MM.1S (cell line): ENCODE measurements at regions not wholly inside any gene's neighbourhood (a gene's known extent, or its start where the extent isn't known, plus 50 kb on each side); places are given as distances from the start of the nearest gene placed in this dataset.
A peak's percentile ranks its signal among the peaks of the same experiment; 100 is the strongest.
"Not testable (repeated sequence)": the region's sequence is repeated elsewhere in the genome, so short reads cannot be mapped to it uniquely, and the experiment has no call there.

Experiments
- DNase-seq: peaks from one replicate; pipeline ENCODE4 v3.0.0-alpha.2; 2015
- H2AFZ ChIP-seq: fragments of 300-600 bp; sonication (generic); 2 replicates; pipeline ENCODE4 v1.6.0; 2016; ENCODE audit warnings: antibody characterized with exemption, low read length
- H3F3A ChIP-seq: fragments of 300-600 bp; sonication (generic); 2 replicates; pipeline ENCODE4 v1.6.1; 2016; ENCODE audit warnings: mild to moderate bottlenecking, antibody characterized with exemption, low read length, moderate library complexity, mixed read lengths; ENCODE audit not compliant: insufficient read depth
- H3K27ac ChIP-seq: fragments of 300-600 bp; sonication (generic); 2 replicates; pipeline ENCODE4 v1.5.1; 2016; ENCODE audit warnings: mild to moderate bottlenecking, low read length
- H3K27me3 ChIP-seq: fragments of 300-600 bp; sonication (generic); replicated peaks from 2 replicates; pipeline ENCODE4 v1.6.0; 2016; ENCODE audit warnings: low read length; ENCODE audit not compliant: insufficient read depth
- H3K36me3 ChIP-seq: fragments of 300-600 bp; sonication (generic); replicated peaks from 2 replicates; pipeline ENCODE4 v1.6.1; 2016; ENCODE audit warnings: mild to moderate bottlenecking, low read length, mixed read lengths; ENCODE audit not compliant: insufficient read depth
- H3K4me1 ChIP-seq: fragments of 300-600 bp; sonication (generic); 2 replicates; pipeline ENCODE4 v1.6.1; 2016; ENCODE audit warnings: low read length, mixed read lengths
- H3K4me2 ChIP-seq: fragments of 300-600 bp; sonication (generic); 2 replicates; pipeline ENCODE4 v1.6.0; 2016; ENCODE audit warnings: low read depth, low read length
- H3K4me3 ChIP-seq: fragments of 300-600 bp; sonication (generic); 2 replicates; pipeline ENCODE4 v1.5.1; 2016; ENCODE audit warnings: low read length, mixed read lengths
- H3K79me2 ChIP-seq: fragments of 300-600 bp; sonication (generic); 2 replicates; pipeline ENCODE4 v1.6.1; 2016; ENCODE audit warnings: mixed run types, low read length, mixed read lengths
- H3K9ac ChIP-seq: fragments of 300-600 bp; sonication (generic); 2 replicates; pipeline ENCODE4 v1.6.1; 2016; ENCODE audit warnings: low read length, mixed read lengths
- H3K9me2 ChIP-seq: fragments of 300-600 bp; sonication (generic); replicated peaks from 2 replicates; pipeline ENCODE4 v1.6.1; 2016; ENCODE audit warnings: mild to moderate bottlenecking, low read length, mixed read lengths; ENCODE audit not compliant: insufficient read depth
- H3K9me3 ChIP-seq: fragments of 300-600 bp; sonication (generic); replicated peaks from 2 replicates; pipeline ENCODE4 v1.6.1; 2016; ENCODE audit warnings: mild to moderate bottlenecking, low read length, mixed read lengths; ENCODE audit not compliant: insufficient read depth
- H4K20me1 ChIP-seq: fragments of 300-600 bp; sonication (generic); 2 replicates; pipeline ENCODE4 v1.6.1; 2016; ENCODE audit warnings: mild to moderate bottlenecking, low read length, moderate library complexity, mixed read lengths; ENCODE audit not compliant: insufficient read depth
- TF ChIP-seq, protein P1 (sequence below): fragments of 300-600 bp; sonication (generic); IDR thresholded peaks from 2 replicates; pipeline ENCODE4 v1.5.1; 2016; ENCODE audit warnings: antibody characterized with exemption, low read length, mixed read lengths

DNA sequence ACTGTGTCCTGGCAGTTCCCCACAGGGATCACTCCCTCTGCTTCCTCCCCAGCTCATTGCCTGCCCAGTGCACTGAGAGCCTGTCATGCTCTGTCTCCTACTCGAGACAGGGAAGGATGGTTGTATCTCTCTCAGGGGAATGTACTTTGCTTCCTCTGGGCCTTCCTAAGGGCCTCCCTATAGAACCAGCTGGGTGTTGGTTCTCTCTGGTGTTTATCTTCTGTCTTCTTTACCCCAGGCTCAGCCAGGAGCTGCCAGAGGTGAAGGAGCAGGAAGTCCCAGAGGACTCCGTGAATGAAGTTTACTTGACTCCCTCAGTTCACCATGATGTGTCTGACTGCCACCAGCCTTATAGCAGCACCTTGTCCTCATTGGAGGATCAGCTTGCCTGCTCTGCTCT lies 330.3 kb upstream of the COX7C start:
- not testable (repeated sequence) for H3K27ac ChIP-seq, H3K36me3 ChIP-seq, H3K79me2 ChIP-seq, H3K9ac ChIP-seq, H2AFZ ChIP-seq, DNase-seq, H3K4me3 ChIP-seq, H3K9me3 ChIP-seq, H3K4me2 ChIP-seq, H3F3A ChIP-seq, H3K4me1 ChIP-seq, H3K27me3 ChIP-seq, H3K9me2 ChIP-seq, H4K20me1 ChIP-seq

DNA sequence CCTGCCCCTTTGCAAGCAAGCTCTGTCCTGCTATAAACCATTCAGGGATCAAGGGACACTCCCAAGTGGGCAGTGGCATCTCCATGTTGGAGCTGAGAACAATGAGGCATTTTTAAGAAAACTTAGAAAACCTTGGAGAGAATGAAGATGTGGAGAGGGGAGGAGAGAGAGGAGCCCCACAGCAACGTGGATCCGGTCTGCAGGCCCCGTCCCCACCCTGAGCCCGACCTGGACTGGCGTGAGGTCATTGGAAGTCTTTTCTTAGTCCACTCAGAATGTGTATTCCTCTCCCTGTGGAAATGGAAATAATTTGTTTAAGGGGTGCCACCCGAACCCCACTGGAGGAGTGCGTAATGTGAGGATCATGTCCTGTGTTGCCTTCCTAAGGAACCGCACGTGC lies 328.0 kb upstream of the COX7C start:
- H3K9me2 ChIP-seq, DNase-seq, H3K9me3 ChIP-seq, H3K4me1 ChIP-seq, H3K9ac ChIP-seq, H3F3A ChIP-seq, H3K27me3 ChIP-seq, H3K36me3 ChIP-seq, H4K20me1 ChIP-seq, H2AFZ ChIP-seq, H3K27ac ChIP-seq, H3K79me2 ChIP-seq, H3K4me3 ChIP-seq, H3K4me2 ChIP-seq: not testable (repeated sequence)

DNA sequence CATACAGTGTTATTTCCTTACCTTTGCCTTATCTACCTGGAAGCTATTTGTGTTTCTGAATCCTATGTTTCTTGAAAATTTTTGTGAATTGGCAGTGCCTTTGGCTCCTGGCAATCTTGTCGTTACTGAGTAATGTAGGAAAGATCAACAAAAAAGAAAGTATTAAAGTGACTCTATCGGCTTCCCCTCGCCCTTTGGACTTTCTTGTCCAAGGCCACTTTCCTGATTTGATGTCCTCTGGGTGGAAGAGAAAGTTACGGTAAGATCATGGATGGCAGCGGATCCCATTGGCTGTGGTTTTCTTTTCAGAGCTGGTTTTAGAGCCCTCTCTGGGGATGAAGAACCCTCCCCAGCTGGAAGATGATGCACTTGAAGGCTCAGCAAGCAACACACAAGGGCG lies 324.9 kb upstream of the COX7C start:
- not testable (repeated sequence) for DNase-seq, H3K79me2 ChIP-seq, H3K36me3 ChIP-seq

DNA sequence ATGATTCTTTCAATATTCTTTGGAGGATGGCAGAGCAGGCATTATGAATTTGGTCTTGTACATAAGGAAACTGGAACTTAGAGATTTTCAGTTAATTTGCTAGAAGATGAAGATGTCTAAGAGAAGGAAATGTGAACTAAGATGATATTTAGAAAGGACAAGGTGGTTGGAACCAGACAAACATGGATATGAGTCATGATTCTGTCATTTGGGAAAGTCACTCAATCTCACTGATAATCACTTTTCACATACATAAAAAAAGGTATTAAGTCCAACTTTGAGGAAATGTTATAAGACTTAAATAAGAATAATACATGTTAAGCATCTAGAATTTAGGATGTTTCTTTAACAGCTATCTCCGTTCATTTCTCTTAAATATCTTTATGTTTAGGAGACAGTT lies 315.1 kb upstream of the COX7C start:
- not testable (repeated sequence) for H3K27me3 ChIP-seq, H3K9me2 ChIP-seq, H3K4me3 ChIP-seq, H3K27ac ChIP-seq, H3F3A ChIP-seq, H4K20me1 ChIP-seq, H3K9me3 ChIP-seq, H2AFZ ChIP-seq, H3K4me1 ChIP-seq, DNase-seq, H3K79me2 ChIP-seq, H3K36me3 ChIP-seq, H3K4me2 ChIP-seq, H3K9ac ChIP-seq

More for the DNA sequence above, 324.9 kb upstream of the COX7C start:
- H3K27ac ChIP-seq, H3K4me2 ChIP-seq, H3K9me3 ChIP-seq, H3K4me1 ChIP-seq, H2AFZ ChIP-seq, H3K27me3 ChIP-seq, H3K9ac ChIP-seq, H3F3A ChIP-seq, H3K4me3 ChIP-seq, H4K20me1 ChIP-seq, H3K9me2 ChIP-seq: not testable (repeated sequence)

DNA sequence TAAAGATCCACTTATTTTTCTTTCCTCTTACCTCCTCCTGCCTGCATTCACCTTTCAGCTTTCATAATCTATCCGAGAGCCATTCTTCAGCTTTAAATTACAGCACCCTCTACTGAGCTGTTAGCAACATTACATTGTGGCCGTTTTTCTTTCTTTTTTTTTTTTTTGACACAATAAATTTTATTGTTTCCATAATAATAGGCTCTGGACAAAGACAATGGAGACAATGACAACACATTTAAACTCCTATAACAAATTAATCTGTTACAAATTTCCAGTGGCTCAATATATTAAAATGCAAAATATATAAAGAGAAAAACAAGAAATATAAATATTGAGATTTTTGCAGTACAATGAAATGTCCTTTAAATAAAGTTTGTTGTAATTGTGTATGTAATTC lies 312.7 kb upstream of the COX7C start:
- H3K9me2 ChIP-seq, H3K9ac ChIP-seq, H3K4me2 ChIP-seq, H3F3A ChIP-seq, H2AFZ ChIP-seq, H3K79me2 ChIP-seq, H3K27me3 ChIP-seq, H3K4me3 ChIP-seq, H3K4me1 ChIP-seq, H3K27ac ChIP-seq, H3K36me3 ChIP-seq, H3K9me3 ChIP-seq, H4K20me1 ChIP-seq: not testable (repeated sequence)
- TF ChIP-seq, protein P1, sequence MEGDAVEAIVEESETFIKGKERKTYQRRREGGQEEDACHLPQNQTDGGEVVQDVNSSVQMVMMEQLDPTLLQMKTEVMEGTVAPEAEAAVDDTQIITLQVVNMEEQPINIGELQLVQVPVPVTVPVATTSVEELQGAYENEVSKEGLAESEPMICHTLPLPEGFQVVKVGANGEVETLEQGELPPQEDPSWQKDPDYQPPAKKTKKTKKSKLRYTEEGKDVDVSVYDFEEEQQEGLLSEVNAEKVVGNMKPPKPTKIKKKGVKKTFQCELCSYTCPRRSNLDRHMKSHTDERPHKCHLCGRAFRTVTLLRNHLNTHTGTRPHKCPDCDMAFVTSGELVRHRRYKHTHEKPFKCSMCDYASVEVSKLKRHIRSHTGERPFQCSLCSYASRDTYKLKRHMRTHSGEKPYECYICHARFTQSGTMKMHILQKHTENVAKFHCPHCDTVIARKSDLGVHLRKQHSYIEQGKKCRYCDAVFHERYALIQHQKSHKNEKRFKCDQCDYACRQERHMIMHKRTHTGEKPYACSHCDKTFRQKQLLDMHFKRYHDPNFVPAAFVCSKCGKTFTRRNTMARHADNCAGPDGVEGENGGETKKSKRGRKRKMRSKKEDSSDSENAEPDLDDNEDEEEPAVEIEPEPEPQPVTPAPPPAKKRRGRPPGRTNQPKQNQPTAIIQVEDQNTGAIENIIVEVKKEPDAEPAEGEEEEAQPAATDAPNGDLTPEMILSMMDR, result peak; percentile 36
- DNase-seq, result peak; percentile 36
